ENCODE measurements at regions not wholly inside any gene's neighbourhood (a gene's known extent, or its start where the extent isn't known, plus 50 kb on each side); places are given as distances from the start of the nearest gene placed in this dataset.
"Not testable (repeated sequence)": the region's sequence is repeated elsewhere in the genome, so short reads cannot be mapped to it uniquely, and the experiment has no call there.

GRCh38 chr5:121485281-121485680 lies 366.4 kb upstream of the FTMT start:
- no peak for DNase-seq (ENCODE audit: low spot score)

DNA sequence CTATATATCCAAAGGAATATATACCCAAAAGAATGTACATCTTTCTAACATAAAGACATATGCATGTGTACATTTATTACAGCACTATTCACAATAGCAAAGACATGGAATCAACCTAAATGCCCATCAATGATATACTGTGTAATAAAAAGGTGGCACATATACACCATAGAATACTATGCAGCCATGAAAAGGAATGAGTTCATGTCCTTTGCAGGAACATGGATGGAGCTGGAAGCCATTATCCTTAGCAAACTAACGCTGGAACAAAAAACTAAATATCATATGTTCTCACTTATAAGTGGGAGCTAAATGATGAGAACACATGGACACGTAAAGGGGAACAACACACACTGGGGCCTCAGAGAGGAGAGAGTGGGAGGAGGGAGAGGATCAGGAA lies 365.7 kb upstream of the FTMT start:
- DNase-seq (ENCODE audit: low spot score): not testable (repeated sequence)

DNA sequence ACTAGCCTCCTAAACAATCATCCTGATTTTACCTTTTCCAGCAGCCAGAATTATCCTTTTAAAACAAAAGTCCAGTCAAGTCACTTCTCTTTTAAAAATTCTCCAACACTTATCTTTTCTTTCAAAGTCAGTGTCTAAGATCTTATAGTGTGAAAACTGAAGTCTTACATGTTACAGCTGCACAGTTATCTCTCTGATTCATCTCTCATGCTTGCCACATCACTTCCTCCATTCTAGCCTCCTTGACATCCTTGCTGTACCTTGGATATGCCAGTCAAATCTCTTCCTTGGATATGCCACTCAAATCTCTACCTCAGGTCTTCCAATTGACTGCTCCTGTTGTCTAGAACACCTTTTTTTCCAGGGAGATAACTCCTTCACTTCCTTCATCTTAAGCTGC lies 361.7 kb upstream of the FTMT start:
- DNase-seq (ENCODE audit: low spot score): no peak

DNA sequence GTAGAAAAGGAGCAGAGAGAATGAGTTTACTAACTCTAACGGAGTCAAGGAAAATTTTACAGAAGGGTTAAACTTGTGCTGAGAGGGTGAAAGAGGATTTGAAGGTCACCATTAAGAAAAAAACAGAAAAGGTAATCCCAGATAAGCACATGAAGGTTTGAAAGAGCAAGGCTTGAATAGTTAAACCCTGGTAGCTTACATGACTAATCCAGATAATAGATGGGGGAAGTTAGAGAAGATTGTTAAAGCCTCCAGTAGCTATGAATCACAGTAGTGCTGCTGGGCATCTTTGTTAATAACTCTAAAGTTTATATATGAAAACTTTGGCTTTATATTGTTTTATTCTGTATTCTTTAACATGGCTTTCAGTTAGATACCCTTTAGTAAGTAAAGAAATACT lies 354.5 kb upstream of the FTMT start:
- no peak for DNase-seq (ENCODE audit: low spot score)

DNA sequence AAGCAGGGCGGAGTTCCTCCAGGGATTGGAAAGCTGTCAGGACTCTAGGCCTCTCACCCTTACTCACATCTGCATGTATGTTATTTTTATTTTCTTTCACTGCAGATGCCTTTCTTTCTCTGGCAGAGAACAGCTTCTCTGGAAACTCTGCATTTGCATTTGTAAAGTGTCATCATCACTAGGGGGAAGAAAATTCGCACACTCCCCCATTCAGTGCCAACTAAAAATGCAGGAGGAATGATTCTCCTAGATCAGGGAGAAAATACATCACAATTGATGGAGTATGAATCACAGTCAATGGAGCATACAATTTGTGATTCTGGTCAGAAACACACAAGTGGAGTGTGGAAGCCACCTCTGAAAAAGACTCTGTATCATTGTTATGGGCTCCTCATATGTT lies 351.4 kb upstream of the FTMT start:
- DNase-seq (ENCODE audit: low spot score): no peak

- no peak for DNase-seq (ENCODE audit: low spot score)
Observed at GRCh38 chr5:121503111-121503840, 348.4 kb upstream of the FTMT start.

GRCh38 chr5:121516997-121517396 lies 334.7 kb upstream of the FTMT start:
- DNase-seq (ENCODE audit: low spot score): no peak

DNA sequence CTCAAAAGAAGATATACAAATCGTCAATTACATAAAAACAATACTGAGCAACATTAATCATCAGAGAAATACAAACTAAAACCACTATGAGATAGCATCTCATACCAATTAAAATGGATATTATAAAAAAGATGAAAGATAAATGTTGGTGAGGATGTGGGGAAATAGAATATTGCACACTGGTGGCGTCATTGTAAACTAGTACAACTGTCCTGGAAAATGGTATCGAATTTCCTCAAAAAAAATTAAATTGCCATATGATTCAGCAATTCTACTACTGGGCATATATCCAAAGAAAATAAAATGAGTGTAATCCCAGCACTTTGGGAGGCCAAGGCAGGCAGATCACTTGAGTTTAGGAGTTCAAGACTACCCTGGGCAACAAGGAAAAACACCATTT lies 326.0 kb upstream of the FTMT start:
- DNase-seq (ENCODE audit: low spot score): no peak

GRCh38 chr5:121526908-121527307 lies 324.8 kb upstream of the FTMT start:
- DNase-seq (ENCODE audit: low spot score): no peak

- peak; percentile 1 for DNase-seq (ENCODE audit: low spot score)
Observed at GRCh38 chr5:121533814-121534213, 317.9 kb upstream of the FTMT start.

DNA sequence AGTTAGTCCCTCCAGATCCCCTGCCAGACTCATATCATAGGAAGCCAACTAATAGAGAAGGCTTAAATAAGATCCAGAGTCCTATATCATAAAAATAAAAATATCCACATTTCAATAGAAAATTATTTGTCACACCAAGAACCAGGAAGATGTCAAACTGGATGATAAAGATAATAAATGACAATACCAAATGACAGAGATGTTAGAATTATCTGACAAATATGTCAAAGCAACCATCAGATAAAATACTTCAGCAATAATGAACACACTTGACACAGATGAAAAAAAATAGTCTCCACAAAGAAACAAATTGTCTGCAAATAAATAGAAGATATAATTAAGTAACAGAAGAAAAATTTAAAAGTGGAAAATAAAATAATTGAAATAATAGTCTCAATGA lies 300.7 kb upstream of the FTMT start:
- no peak for DNase-seq (ENCODE audit: low spot score)

DNA sequence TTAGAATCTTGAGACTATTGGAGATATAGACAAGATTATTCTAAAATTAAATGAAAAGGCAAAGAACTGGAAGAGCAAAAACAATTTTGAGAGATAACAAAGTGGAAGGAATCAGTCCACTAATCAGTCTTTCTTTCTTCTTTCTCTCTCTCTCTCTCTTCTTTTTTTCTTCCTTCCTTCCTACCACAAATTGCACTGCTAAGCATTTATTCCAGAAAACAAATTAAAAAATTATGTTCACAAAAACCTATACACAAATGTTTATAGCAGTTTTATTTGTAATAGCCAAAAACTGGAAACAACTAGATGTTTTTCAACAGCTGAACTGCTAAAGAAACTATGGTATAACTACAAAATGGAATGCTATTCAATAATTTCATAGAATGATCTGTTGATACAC lies 291.9 kb upstream of the FTMT start:
- DNase-seq (ENCODE audit: low spot score): no peak

DNA sequence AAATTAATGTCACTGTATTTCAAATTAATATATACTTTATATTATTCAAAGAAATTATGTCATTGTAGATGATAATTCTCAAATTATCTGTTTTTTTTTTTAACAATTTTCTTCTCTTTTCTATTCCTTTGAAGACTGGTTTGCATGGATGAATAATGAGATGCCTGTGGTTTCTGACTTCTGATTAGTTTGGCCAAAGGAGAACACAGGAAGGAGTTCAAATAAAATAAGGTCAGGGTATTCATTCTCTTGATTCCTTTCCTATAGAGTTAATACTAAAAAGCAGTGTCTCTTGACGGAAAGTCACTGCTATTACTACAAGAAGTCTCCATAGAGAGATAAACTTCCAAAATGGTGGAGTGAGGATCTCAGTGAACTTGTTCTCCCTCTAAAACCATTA lies 279.6 kb upstream of the FTMT start:
- no peak for DNase-seq (ENCODE audit: low spot score)

GRCh38 chr5:121573721-121574382 lies 277.8 kb upstream of the FTMT start:
- DNase-seq (ENCODE audit: low spot score): no peak

- DNase-seq (ENCODE audit: low spot score): no peak
Observed at GRCh38 chr5:121581588-121581987, 270.1 kb upstream of the FTMT start.

DNA sequence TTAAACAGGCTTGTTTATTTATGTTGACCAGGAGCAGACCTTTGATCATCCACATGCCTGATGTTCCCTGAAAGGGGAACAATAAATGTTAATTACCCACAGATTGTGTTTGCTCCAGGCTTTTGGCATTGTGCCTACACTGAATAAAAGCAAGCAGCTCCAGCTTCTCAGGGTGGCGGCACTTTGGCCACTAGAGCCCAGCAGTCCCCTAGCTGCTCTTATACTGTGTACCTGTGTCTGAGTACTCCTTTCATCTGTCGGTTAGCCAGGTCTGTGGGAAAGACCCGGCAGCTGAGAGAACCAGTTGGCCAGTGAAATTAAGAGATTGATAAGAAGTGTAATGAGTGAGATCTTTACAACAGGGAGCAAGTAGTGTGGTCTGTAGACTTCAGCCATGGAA lies 254.8 kb upstream of the FTMT start:
- no peak for DNase-seq (ENCODE audit: low spot score)

- no peak for DNase-seq (ENCODE audit: low spot score)
Observed at GRCh38 chr5:121608826-121609225, 242.9 kb upstream of the FTMT start.

DNA sequence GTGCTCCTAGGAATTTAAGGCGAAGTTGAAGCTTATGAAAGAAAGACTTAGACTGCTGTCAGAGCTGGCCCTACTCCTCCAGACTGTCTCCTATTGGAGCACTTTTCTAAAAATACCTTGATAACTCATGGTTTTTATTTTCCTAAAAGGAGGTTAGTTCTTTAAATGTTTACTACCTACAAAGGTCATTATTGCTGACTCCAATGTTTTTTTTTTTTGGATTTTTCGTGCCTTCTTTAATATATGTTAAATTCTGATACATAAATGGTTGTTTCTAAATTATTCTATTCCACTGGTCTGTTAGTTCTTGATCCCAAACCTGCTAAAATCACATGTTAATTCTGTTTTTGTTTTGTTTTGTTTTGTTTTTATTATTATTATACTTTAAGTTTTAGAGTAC lies 227.6 kb upstream of the FTMT start:
- no peak for DNase-seq (ENCODE audit: low spot score)

DNA sequence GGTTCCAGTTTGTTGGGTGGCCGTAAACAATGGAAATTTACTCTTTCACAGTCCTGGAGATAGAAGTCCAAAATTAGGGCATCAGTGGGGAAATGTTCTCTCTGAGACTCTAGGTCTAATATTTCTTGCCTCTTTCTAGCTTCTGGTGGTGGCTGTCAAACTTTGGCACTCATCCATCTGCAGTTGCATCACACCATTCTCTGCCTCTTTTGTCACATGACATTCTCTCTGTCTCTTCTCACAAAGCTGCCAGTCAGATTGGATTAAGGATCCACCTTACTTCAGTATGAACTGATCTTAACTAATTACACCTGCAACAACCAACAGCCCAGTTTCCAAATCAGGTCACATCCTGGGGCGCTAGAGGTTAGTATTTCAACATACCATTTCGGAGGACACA lies 222.9 kb upstream of the FTMT start:
- DNase-seq (ENCODE audit: low spot score): no peak

GRCh38 chr5:121630402-121630801 lies 221.3 kb upstream of the FTMT start:
- DNase-seq (ENCODE audit: low spot score): no peak

DNA sequence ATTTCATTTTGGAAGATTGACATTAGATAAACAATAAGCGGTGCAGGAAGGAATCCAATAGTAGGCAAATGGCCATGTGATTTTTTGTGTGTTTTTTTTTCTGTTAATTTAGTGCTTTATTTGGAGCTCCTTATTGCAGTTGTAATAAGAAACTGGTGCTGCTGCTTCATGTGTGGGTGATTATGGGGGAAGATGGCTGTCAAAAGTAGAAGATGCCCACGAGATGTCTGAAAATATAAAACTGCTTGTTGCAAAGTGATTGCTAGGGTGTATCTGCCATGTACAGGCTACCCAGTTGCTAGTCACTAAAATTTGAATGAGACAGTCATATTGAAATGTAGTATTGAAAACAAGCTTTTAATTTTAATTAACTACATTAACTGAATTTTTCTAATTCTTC lies 216.7 kb upstream of the FTMT start:
- peak; percentile 50 for DNase-seq (ENCODE audit: low spot score)

GRCh38 chr5:121638126-121638525 lies 213.6 kb upstream of the FTMT start:
- DNase-seq (ENCODE audit: low spot score): no peak

- DNase-seq (ENCODE audit: low spot score): no peak
Observed at GRCh38 chr5:121640298-121640697, 211.4 kb upstream of the FTMT start.

DNA sequence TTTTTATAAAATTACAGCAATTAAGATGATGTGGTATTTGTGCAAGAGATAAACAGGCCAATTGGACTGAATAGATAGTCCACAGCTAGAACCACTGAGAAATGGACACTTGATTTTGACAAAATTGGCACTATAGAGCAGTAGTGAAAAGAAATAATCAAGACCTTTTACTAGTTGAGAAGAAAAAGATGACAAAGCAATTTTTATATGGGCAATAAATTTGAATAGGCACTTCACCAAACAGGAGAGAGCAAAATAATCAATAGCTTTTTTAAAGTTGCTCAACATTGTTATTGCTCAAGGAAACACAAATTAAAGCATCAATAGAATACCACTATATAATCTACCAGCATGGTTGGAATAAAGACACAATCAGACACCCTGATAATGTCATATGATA lies 193.5 kb upstream of the FTMT start:
- no peak for DNase-seq (ENCODE audit: low spot score)

All from putamen (tissue), 1 donor.